GM18870 (cell line): ENCODE measurements at regions not wholly inside any gene's neighbourhood (a gene's known extent, or its start where the extent isn't known, plus 50 kb on each side); places are given as distances from the start of the nearest gene placed in this dataset.

ENCODE experiments used
- ATAC-seq: cut with Tn5 transposase; IDR thresholded peaks from one replicate; pipeline ENCODE4 v1.9.1; 2021; ENCODE audit warnings: moderate library complexity; ENCODE audit not compliant: unreplicated experiment

- no peak for ATAC-seq
Observed at GRCh38 chr2:129611471-129611870, 368.0 kb upstream of the RAB6C start.

- ATAC-seq, result no peak
Observed at GRCh38 chr2:129619471-129619870, 360.0 kb upstream of the RAB6C start.

- ATAC-seq, result no peak
Observed at GRCh38 chr2:129620411-129620810, 359.1 kb upstream of the RAB6C start.

GRCh38 chr2:129623783-129624182, 355.7 kb upstream of the RAB6C start:
- ATAC-seq, result no peak

- ATAC-seq, result no peak
Observed at GRCh38 chr2:129627437-129627836, 352.0 kb upstream of the RAB6C start.

GRCh38 chr2:129636692-129637091, 342.8 kb upstream of the RAB6C start:
- ATAC-seq, result no peak

- no peak for ATAC-seq
Observed at GRCh38 chr2:129641371-129641770, 338.1 kb upstream of the RAB6C start.

GRCh38 chr2:129642526-129643043, 336.9 kb upstream of the RAB6C start:
- no peak for ATAC-seq

- no peak for ATAC-seq
Observed at GRCh38 chr2:129645335-129645734, 334.1 kb upstream of the RAB6C start.

GRCh38 chr2:129646107-129646506, 333.4 kb upstream of the RAB6C start:
- ATAC-seq, result no peak

GRCh38 chr2:129653246-129653645, 326.2 kb upstream of the RAB6C start:
- ATAC-seq, result no peak

- no peak for ATAC-seq
Observed at GRCh38 chr2:129654331-129654730, 325.1 kb upstream of the RAB6C start.

GRCh38 chr2:129656081-129656598, 323.3 kb upstream of the RAB6C start:
- ATAC-seq, result no peak

GRCh38 chr2:129658430-129658829, 321.0 kb upstream of the RAB6C start:
- no peak for ATAC-seq

GRCh38 chr2:129661935-129662334, 317.5 kb upstream of the RAB6C start:
- no peak for ATAC-seq

GRCh38 chr2:129667577-129667976, 311.9 kb upstream of the RAB6C start:
- ATAC-seq, result no peak

GRCh38 chr2:129672521-129672920, 306.9 kb upstream of the RAB6C start:
- no peak for ATAC-seq

GRCh38 chr2:129673234-129673633, 306.2 kb upstream of the RAB6C start:
- no peak for ATAC-seq

GRCh38 chr2:129673847-129674711, 305.4 kb upstream of the RAB6C start:
- peak; percentile 81 for ATAC-seq

GRCh38 chr2:129678751-129679150, 300.7 kb upstream of the RAB6C start:
- no peak for ATAC-seq

GRCh38 chr2:129681788-129682187, 297.7 kb upstream of the RAB6C start:
- no peak for ATAC-seq

GRCh38 chr2:129689653-129690448, 289.6 kb upstream of the RAB6C start:
- ATAC-seq, result no peak
